ENCODE measurements at regions not wholly inside any gene's neighbourhood (a gene's known extent, or its start where the extent isn't known, plus 50 kb on each side); places are given as distances from the start of the nearest gene placed in this dataset.
A peak's percentile ranks its signal among the peaks of the same experiment; 100 is the strongest.

- DNase-seq: no peak
These were observed 209.7 kb upstream of the PLET1 start for GRCh38 chr11:112470355-112470754.

GRCh38 chr11:112471731-112472130 lies 211.1 kb upstream of the PLET1 start:
- no peak for DNase-seq

GRCh38 chr11:112477152-112477551 lies 216.5 kb upstream of the PLET1 start:
- no peak for DNase-seq

GRCh38 chr11:112477581-112478317 lies 217.1 kb upstream of the PLET1 start:
- DNase-seq: no peak

GRCh38 chr11:112478806-112479205 lies 218.1 kb upstream of the PLET1 start:
- no peak for DNase-seq

GRCh38 chr11:112481431-112481830 lies 220.8 kb upstream of the PLET1 start:
- no peak for DNase-seq

- peak; percentile 17 for DNase-seq
These were observed 221.2 kb upstream of the PLET1 start for GRCh38 chr11:112481893-112482292.

- DNase-seq: no peak
These were observed 224.6 kb upstream of the PLET1 start for GRCh38 chr11:112485280-112485679.

- no peak for DNase-seq
These were observed 237.2 kb upstream of the PLET1 start for GRCh38 chr11:112497826-112498225.

- no peak for DNase-seq
These were observed 238.0 kb upstream of the PLET1 start for GRCh38 chr11:112498701-112499100.

- DNase-seq: no peak
These were observed 238.7 kb upstream of the PLET1 start for GRCh38 chr11:112499153-112499880.

GRCh38 chr11:112499881-112500204 lies 239.2 kb upstream of the PLET1 start:
- no peak for DNase-seq

- DNase-seq: no peak
These were observed 242.8 kb upstream of the PLET1 start for GRCh38 chr11:112503410-112503809.

GRCh38 chr11:112504056-112504455 lies 243.4 kb upstream of the PLET1 start:
- no peak for DNase-seq

GRCh38 chr11:112506852-112507251 lies 246.2 kb upstream of the PLET1 start:
- no peak for DNase-seq

GRCh38 chr11:112507281-112507680 lies 246.6 kb upstream of the PLET1 start:
- no peak for DNase-seq

GRCh38 chr11:112508750-112509149 lies 248.1 kb upstream of the PLET1 start:
- DNase-seq: no peak

- no peak for DNase-seq
These were observed 248.6 kb upstream of the PLET1 start for GRCh38 chr11:112509300-112509699.

- DNase-seq: no peak
These were observed 250.6 kb upstream of the PLET1 start for GRCh38 chr11:112511271-112511670.

GRCh38 chr11:112511911-112512310 lies 251.3 kb upstream of the PLET1 start:
- DNase-seq: no peak

- no peak for DNase-seq
These were observed 252.8 kb upstream of the PLET1 start for GRCh38 chr11:112513417-112513816.

- peak; percentile 54 for DNase-seq
These were observed 253.5 kb upstream of the PLET1 start for GRCh38 chr11:112514011-112514740.

- DNase-seq: no peak
These were observed 255.6 kb upstream of the PLET1 start for GRCh38 chr11:112516261-112516660.

- DNase-seq: no peak
These were observed 256.1 kb upstream of the PLET1 start for GRCh38 chr11:112516755-112517154.
